PC-9 (cell line): ENCODE measurements at regions not wholly inside any gene's neighbourhood (a gene's known extent, or its start where the extent isn't known, plus 50 kb on each side); places are given as distances from the start of the nearest gene placed in this dataset.
"Not testable (repeated sequence)": the region's sequence is repeated elsewhere in the genome, so short reads cannot be mapped to it uniquely, and the experiment has no call there.

Experiments
- BruUV-seq: library from RNA; stranded (reverse); fragments of 400-500 nt; replicated peaks from 2 replicates; lab custom pipeline; 2021; lab: Mats Ljungman, UMichigan
- CTCF ChIA-PET: fragments of 300-600 bp; sonication (Branson Sonifier 250); formaldehyde crosslinking; loops from one replicate; lab custom pipeline; 2022; ENCODE audit warnings: antibody characterized with exemption; lab: Charles Lee
- POLR2A ChIA-PET: fragments of 300-600 bp; sonication (Branson Sonifier 250); formaldehyde crosslinking; loops from one replicate; lab custom pipeline; 2022; ENCODE audit warnings: antibody characterized with exemption; ENCODE audit not compliant: unreplicated experiment; lab: Charles Lee
- DNase-seq, 2 experiments: peaks; one replicate each; pipeline versions ENCODE4 v3.0.0 to v3.0.0-alpha.2; 2015 to 2022; ENCODE audit warnings: mixed read lengths in 1 of 2
- H2AFZ ChIP-seq: fragments of 200-600 bp; sonication (generic); 2 replicates; pipeline ENCODE4 v1.8.1; 2017; ENCODE audit warnings: antibody characterized with exemption
- H3F3A ChIP-seq: fragments of 200-600 bp; sonication (generic); 2 replicates; pipeline ENCODE4 v1.8.1; 2017; ENCODE audit warnings: antibody characterized with exemption, mild to moderate bottlenecking, low read depth; ENCODE audit not compliant: insufficient read depth
- H3K27ac ChIP-seq: fragments of 200-600 bp; sonication (generic); 2 replicates; pipeline ENCODE4 v1.6.1; 2016; ENCODE audit warnings: mixed run types
- H3K27me3 ChIP-seq: fragments of 200-600 bp; sonication (generic); 2 replicates; pipeline ENCODE4 v1.6.1; 2016; ENCODE audit warnings: low read depth, mixed run types; ENCODE audit not compliant: insufficient read depth
- H3K36me3 ChIP-seq: fragments of 200-600 bp; sonication (generic); 2 replicates; pipeline ENCODE4 v1.6.1; 2016; ENCODE audit warnings: low read depth, mixed run types
- H3K4me1 ChIP-seq: fragments of 200-600 bp; sonication (generic); replicated peaks from 2 replicates; pipeline ENCODE4 v1.6.1; 2016; ENCODE audit warnings: mixed run types; ENCODE audit not compliant: insufficient read depth
- H3K4me2 ChIP-seq: fragments of 200-600 bp; sonication (generic); 2 replicates; pipeline ENCODE4 v1.6.1; 2017; ENCODE audit warnings: mixed run types
- H3K4me3 ChIP-seq: fragments of 200-600 bp; sonication (generic); 2 replicates; pipeline ENCODE4 v1.6.1; 2016; ENCODE audit warnings: mixed run types
- H3K79me2 ChIP-seq: fragments of 200-600 bp; sonication (generic); 2 replicates; pipeline ENCODE4 v1.6.1; 2017; ENCODE audit warnings: low read depth, mixed run types
- H3K9me2 ChIP-seq: fragments of 200-600 bp; sonication (generic); 2 replicates; pipeline ENCODE4 v1.8.1; 2017; ENCODE audit warnings: mild to moderate bottlenecking; ENCODE audit not compliant: insufficient read depth
- H3K9me3 ChIP-seq: fragments of 200-600 bp; sonication (generic); 2 replicates; pipeline ENCODE4 v1.8.1; 2016; ENCODE audit warnings: low read depth; ENCODE audit not compliant: insufficient read depth
- H4K20me1 ChIP-seq: fragments of 200-600 bp; sonication (generic); 2 replicates; pipeline ENCODE4 v1.8.1; 2017; ENCODE audit not compliant: insufficient read depth
- CTCF ChIP-seq: fragments of 200-600 bp; sonication (generic); conservative IDR thresholded peaks from 2 replicates; pipeline ENCODE4 v1.6.1; 2017; ENCODE audit warnings: mixed run types, antibody characterized with exemption, mild to moderate bottlenecking, moderate library complexity
- EZH2 ChIP-seq: fragments of 200-600 bp; sonication (generic); IDR thresholded peaks from 2 replicates; pipeline ENCODE4 v1.8.0; 2017; ENCODE audit warnings: antibody characterized with exemption, low read depth
- intact Hi-C: fragments of 100-400 bp; cut with micrococcal nuclease; formaldehyde crosslinking; loops from one replicate; pipeline ENCODE4 v1.10.0; 2022; ENCODE audit not compliant: unreplicated experiment

GRCh38 chr3:87120236-87120635, 106.9 kb upstream of the CHMP2B start:
- Histone ChIP-seq H2AFZ (no peak overlapping the region), H3K36me3 (no peaks in the 10 kb centered on the region), H3K79me2 (no peaks in the 10 kb centered on the region), H3K4me1 (no peaks in the 10 kb centered on the region), H3K27ac (no peak overlapping the region), H3K4me2 (no peak overlapping the region), H3K9me3 (no peaks in the 10 kb centered on the region), H3K9me2 (no peaks in the 10 kb centered on the region), H3F3A (no peaks in the 10 kb centered on the region; the same call in 1 of the 2 replicates), H3K27me3 (no peaks in the 10 kb centered on the region), H4K20me1 (no peaks in the 10 kb centered on the region), H3K4me3 (no peak overlapping the region)
- TF ChIP-seq EZH2 (no peak), CTCF (no peak)
- intact Hi-C loops: no loop called here
- ChIA-PET POLR2A (no interaction called here), CTCF (no interaction called here)
- BruUV-seq: no TSS peak
- DNase-seq: no peak

GRCh38 chr3:87109465-87109864, 117.6 kb upstream of the CHMP2B start:
- Histone ChIP-seq H3K4me1 (no peaks in the 10 kb centered on the region), H3F3A (no peaks in the 10 kb centered on the region), H3K27me3 (no peaks in the 10 kb centered on the region), H3K9me3 (no peaks in the 10 kb centered on the region), H3K4me2 (no peak overlapping the region), H3K9me2 (peaks cover 3% of the 10 kb centered on the region; the same call in 1 of the 2 replicates), H3K79me2 (no peaks in the 10 kb centered on the region), H3K4me3 (no peak overlapping the region), H3K36me3 (no peaks in the 10 kb centered on the region), H2AFZ (no peak overlapping the region), H4K20me1 (no peaks in the 10 kb centered on the region), H3K27ac (no peak overlapping the region)
- no TSS peak for BruUV-seq
- CTCF ChIA-PET: no interaction called here
- DNase-seq: no peak
- intact Hi-C loops: no loop called here
- TF ChIP-seq CTCF: no peak
- no peak for TF ChIP-seq EZH2
- POLR2A ChIA-PET: no interaction called here

- Histone ChIP-seq H4K20me1 (no peaks in the 10 kb centered on the region), H3K4me1 (no peaks in the 10 kb centered on the region), H3F3A (no peaks in the 10 kb centered on the region), H3K27me3 (no peaks in the 10 kb centered on the region), H3K9me2 (no peaks in the 10 kb centered on the region), H3K27ac (no peak overlapping the region), H3K4me2 (no peak overlapping the region), H2AFZ (no peak overlapping the region), H3K9me3 (no peaks in the 10 kb centered on the region), H3K36me3 (no peaks in the 10 kb centered on the region), H3K4me3 (no peak overlapping the region), H3K79me2 (no peaks in the 10 kb centered on the region)
- CTCF ChIA-PET: no interaction called here
- POLR2A ChIA-PET: no interaction called here
- intact Hi-C loops: no loop called here
- BruUV-seq: no TSS peak
- TF ChIP-seq CTCF: no peak
- no peak for TF ChIP-seq EZH2
- DNase-seq: no peak
Observed at GRCh38 chr3:87101861-87102625, 111.1 kb upstream of the VGLL3 start.

- DNase-seq, H3K27ac ChIP-seq, H3K27me3 ChIP-seq, CTCF ChIA-PET, H3K4me2 ChIP-seq, H3K9me2 ChIP-seq, H3K9me3 ChIP-seq, intact Hi-C loops, H3K36me3 ChIP-seq, H3F3A ChIP-seq, H2AFZ ChIP-seq, H3K4me3 ChIP-seq, BruUV-seq, H3K4me1 ChIP-seq, H4K20me1 ChIP-seq, POLR2A ChIA-PET, H3K79me2 ChIP-seq: not testable (repeated sequence)
Observed at GRCh38 chr3:87097733-87098132, 106.8 kb upstream of the VGLL3 start.
